ENCODE measurements at regions not wholly inside any gene's neighbourhood (a gene's known extent, or its start where the extent isn't known, plus 50 kb on each side); places are given as distances from the start of the nearest gene placed in this dataset.
A peak's percentile ranks its signal among the peaks of the same experiment; 100 is the strongest.

GRCh38 chr9:105881654-105882349, 187.5 kb downstream of the TMEM38B start:
- Histone ChIP-seq H3K4me1 (ENCODE audit: insufficient read depth, low read length) (no peaks in the 10 kb centered on the region), H3K9me3 (ENCODE audit: insufficient read depth, low read length, severe bottlenecking) (no peaks in the 10 kb centered on the region), H3K27ac (ENCODE audit: low read length) (no peak overlapping the region), H2AFZ (ENCODE audit: low read depth, low read length) (no peak overlapping the region), H3K36me3 (ENCODE audit: insufficient read depth, low read length) (no peaks in the 10 kb centered on the region), H3K79me2 (ENCODE audit: insufficient read depth, low read length) (no peaks in the 10 kb centered on the region), H4K20me1 (ENCODE audit: insufficient read depth, low read length) (no peaks in the 10 kb centered on the region), H3K4me2 (ENCODE audit: insufficient read depth, low read length) (no peak overlapping the region), H3K4me3 (ENCODE audit: low read depth in 1 of 2, low read length in 2 of 2) (no peak overlapping the region), H3K9ac (ENCODE audit: low read depth, low read length) (no peak overlapping the region), H3K27me3 (ENCODE audit: insufficient read depth, low read length, poor library complexity) (no peaks in the 10 kb centered on the region)
- ATAC-seq (ENCODE audit: insufficient read depth, low read depth) (peak; percentile 81), DNase-seq (peak; percentile 67)
- peak; percentile 98 for TF ChIP-seq CTCF (IDR thresholded peaks at IDR 0.05; ENCODE audit: borderline replicate concordance, extremely low read depth, low read length, poor library complexity, severe bottlenecking)
- TF ChIP-seq EZH2 (IDR thresholded peaks at IDR 0.05; ENCODE audit: borderline replicate concordance, low read depth, low read length, severe bottlenecking), result no peak

DNA sequence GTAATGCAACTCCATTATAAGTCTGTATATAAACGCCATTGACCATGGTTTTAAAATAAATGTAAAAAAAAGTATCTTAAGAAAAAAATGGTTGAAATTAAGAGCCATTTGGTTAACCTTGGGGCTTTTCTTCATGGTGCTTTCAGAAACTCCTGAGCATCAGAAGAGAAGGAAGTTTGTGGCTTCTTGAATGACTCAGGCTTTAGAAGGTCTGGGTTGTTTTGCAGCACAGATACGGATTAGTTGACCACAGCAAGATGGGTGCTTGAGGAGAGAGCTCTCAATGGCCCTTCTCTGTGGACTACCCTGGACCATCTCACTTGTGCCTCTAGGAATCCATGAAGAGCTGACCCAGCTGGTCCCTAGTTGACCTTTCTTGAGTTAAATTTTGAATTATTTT, 189.5 kb downstream of the TMEM38B start:
- DNase-seq, result no peak
- H3K79me2 ChIP-seq (ENCODE audit: insufficient read depth, low read length), result no peaks in the 10 kb centered on the region
- no peak overlapping the region for H3K4me3 ChIP-seq (ENCODE audit: low read depth in 1 of 2, low read length in 2 of 2)
- no peak overlapping the region for H3K4me2 ChIP-seq (ENCODE audit: insufficient read depth, low read length)
- ATAC-seq (ENCODE audit: insufficient read depth, low read depth), result no peak
- no peak overlapping the region for H2AFZ ChIP-seq (ENCODE audit: low read depth, low read length)
- no peaks in the 10 kb centered on the region for H3K9me3 ChIP-seq (ENCODE audit: insufficient read depth, low read length, severe bottlenecking)
- no peak for TF ChIP-seq EZH2 (IDR thresholded peaks at IDR 0.05; ENCODE audit: borderline replicate concordance, low read depth, low read length, severe bottlenecking)
- no peak for TF ChIP-seq CTCF (IDR thresholded peaks at IDR 0.05; ENCODE audit: borderline replicate concordance, extremely low read depth, low read length, poor library complexity, severe bottlenecking)
- H3K36me3 ChIP-seq (ENCODE audit: insufficient read depth, low read length), result no peaks in the 10 kb centered on the region
- no peak overlapping the region for H3K9ac ChIP-seq (ENCODE audit: low read depth, low read length)
- H3K27me3 ChIP-seq (ENCODE audit: insufficient read depth, low read length, poor library complexity), result no peaks in the 10 kb centered on the region
- H3K27ac ChIP-seq (ENCODE audit: low read length), result no peak overlapping the region
- H4K20me1 ChIP-seq (ENCODE audit: insufficient read depth, low read length), result no peaks in the 10 kb centered on the region
- peaks cover 9% of the 10 kb centered on the region; the same call in 1 of the 2 replicates for H3K4me1 ChIP-seq (ENCODE audit: insufficient read depth, low read length)

- Histone ChIP-seq H3K79me2 (ENCODE audit: insufficient read depth, low read length) (no peaks in the 10 kb centered on the region), H3K36me3 (ENCODE audit: insufficient read depth, low read length) (no peaks in the 10 kb centered on the region), H4K20me1 (ENCODE audit: insufficient read depth, low read length) (no peaks in the 10 kb centered on the region), H3K4me2 (ENCODE audit: insufficient read depth, low read length) (no peak overlapping the region), H3K4me3 (ENCODE audit: low read depth in 1 of 2, low read length in 2 of 2) (no peak overlapping the region), H3K4me1 (ENCODE audit: insufficient read depth, low read length) (peaks cover 9% of the 10 kb centered on the region; the same call in 1 of the 2 replicates), H3K9ac (ENCODE audit: low read depth, low read length) (no peak overlapping the region), H3K27me3 (ENCODE audit: insufficient read depth, low read length, poor library complexity) (no peaks in the 10 kb centered on the region), H3K9me3 (ENCODE audit: insufficient read depth, low read length, severe bottlenecking) (no peaks in the 10 kb centered on the region), H2AFZ (ENCODE audit: low read depth, low read length) (no peak overlapping the region), H3K27ac (ENCODE audit: low read length) (no peak overlapping the region)
- ATAC-seq (ENCODE audit: insufficient read depth, low read depth) (no peak), DNase-seq (no peak)
- TF ChIP-seq EZH2 (IDR thresholded peaks at IDR 0.05; ENCODE audit: borderline replicate concordance, low read depth, low read length, severe bottlenecking), result no peak
- TF ChIP-seq CTCF (IDR thresholded peaks at IDR 0.05; ENCODE audit: borderline replicate concordance, extremely low read depth, low read length, poor library complexity, severe bottlenecking), result no peak
Measured at GRCh38 chr9:105884416-105884815, 190.1 kb downstream of the TMEM38B start.

Data from DND-41 (cell line).